HEK293 (cell line): ENCODE measurements at regions not wholly inside any gene's neighbourhood (a gene's known extent, or its start where the extent isn't known, plus 50 kb on each side); places are given as distances from the start of the nearest gene placed in this dataset.

Experiments
- CTCF ChIA-PET: fragments of 350-600 bp; formaldehyde crosslinking; extraction: SDS; loops from one replicate; lab custom pipeline; 2021; ENCODE audit warnings: antibody characterized with exemption; lab: Yijun Ruan, JAX
- POLR2A ChIA-PET: fragments of 300-600 bp; formaldehyde crosslinking; extraction: SDS; loops from one replicate; lab custom pipeline; 2020; ENCODE audit warnings: antibody characterized with exemption, inconsistent platforms; lab: Yijun Ruan, JAX
- H3K27ac ChIP-seq: fragments of 200-500 bp; sonication (Bioruptor generic); 2 replicates; pipeline ENCODE4 v1.5.1; 2014; ENCODE audit warnings: low read depth, low read length, control low read depth, inconsistent platforms; ENCODE audit errors: extremely low read depth
- H3K36me3 ChIP-seq, 2 experiments: fragments of 200-500 bp in 1 of 2; sonication (Bioruptor generic) in 1 of 2; 1 replicate in 1 of 2; 2 replicates in 1 of 2; pipeline ENCODE4 v1.5.1; 2014 to 2017; ENCODE audit warnings: inconsistent platforms in 2 of 2, low read length in 2 of 2; ENCODE audit not compliant: control insufficient read depth in 2 of 2, insufficient read depth in 1 of 2
- H3K4me1 ChIP-seq: fragments of 200-500 bp; sonication (Bioruptor generic); 2 replicates; pipeline ENCODE4 v1.5.1; 2014; ENCODE audit warnings: mild to moderate bottlenecking, low read length, inconsistent platforms; ENCODE audit not compliant: control insufficient read depth, insufficient read depth
- H3K4me3 ChIP-seq: 2 replicates; pipeline ENCODE4 v1.5.1; 2011; ENCODE audit warnings: low read depth, mild to moderate bottlenecking, control low read depth, low read length, moderate library complexity
- H3K9me3 ChIP-seq: fragments of 200-500 bp; sonication (Bioruptor generic); 2 replicates; pipeline ENCODE4 v1.5.1; 2014; ENCODE audit warnings: low read depth, low read length, inconsistent platforms; ENCODE audit not compliant: control insufficient read depth, insufficient read depth
- GLI4 ChIP-seq: fragments of 450-650 bp; formaldehyde crosslinking; IDR thresholded peaks from 2 replicates; pipeline ENCODE4 v1.5.1; 2016; ENCODE audit warnings: missing biosample characterization, missing genetic modification characterization
- KLF17 ChIP-seq: fragments of 450-650 bp; formaldehyde crosslinking; IDR thresholded peaks from 2 replicates; pipeline ENCODE4 v1.5.1; 2016; ENCODE audit warnings: missing biosample characterization, missing genetic modification characterization
- ZEB2 ChIP-seq: fragments of 450-650 bp; formaldehyde crosslinking; IDR thresholded peaks from 2 replicates; pipeline ENCODE4 v1.5.1; 2016; ENCODE audit warnings: missing biosample characterization, missing genetic modification characterization
- ZFP37 ChIP-seq: fragments of 450-650 bp; formaldehyde crosslinking; IDR thresholded peaks from 2 replicates; pipeline ENCODE4 v1.5.1; 2016; ENCODE audit warnings: missing biosample characterization, missing genetic modification characterization
- ZNF121 ChIP-seq: fragments of 450-650 bp; formaldehyde crosslinking; IDR thresholded peaks from 2 replicates; pipeline ENCODE4 v1.5.1; 2016; ENCODE audit warnings: missing biosample characterization, missing genetic modification characterization
- ZNF16 ChIP-seq: fragments of 450-650 bp; formaldehyde crosslinking; IDR thresholded peaks from 2 replicates; pipeline ENCODE4 v1.5.1; 2016; ENCODE audit warnings: low read depth, missing biosample characterization, missing genetic modification characterization
- ZNF169 ChIP-seq: fragments of 450-650 bp; formaldehyde crosslinking; IDR thresholded peaks from 2 replicates; pipeline ENCODE4 v1.5.1; 2016; ENCODE audit warnings: missing biosample characterization, missing genetic modification characterization
- ZNF19 ChIP-seq: fragments of 450-650 bp; formaldehyde crosslinking; IDR thresholded peaks from 2 replicates; pipeline ENCODE4; 2016; ENCODE audit warnings: missing biosample characterization, missing genetic modification characterization, low read depth
- ZNF211 ChIP-seq: fragments of 450-650 bp; formaldehyde crosslinking; IDR thresholded peaks from 2 replicates; pipeline ENCODE4 v1.5.1; 2016; ENCODE audit warnings: low read depth, missing biosample characterization, missing genetic modification characterization
- ZNF280C ChIP-seq: fragments of 450-650 bp; formaldehyde crosslinking; IDR thresholded peaks from 2 replicates; pipeline ENCODE4 v1.5.1; 2016; ENCODE audit warnings: missing biosample characterization, missing genetic modification characterization
- ZNF48 ChIP-seq: fragments of 450-650 bp; formaldehyde crosslinking; IDR thresholded peaks from 2 replicates; pipeline ENCODE4 v1.5.1; 2016; ENCODE audit warnings: missing biosample characterization, missing genetic modification characterization
- ZNF501 ChIP-seq: fragments of 450-650 bp; formaldehyde crosslinking; IDR thresholded peaks from 2 replicates; pipeline ENCODE4 v1.5.1; 2016; ENCODE audit warnings: missing biosample characterization, missing genetic modification characterization
- ZNF544 ChIP-seq: fragments of 450-650 bp; formaldehyde crosslinking; IDR thresholded peaks from 2 replicates; pipeline ENCODE4 v1.5.0; 2017; ENCODE audit warnings: missing biosample characterization, missing genetic modification characterization
- ZNF555 ChIP-seq: fragments of 450-650 bp; formaldehyde crosslinking; conservative IDR thresholded peaks from 2 replicates; pipeline ENCODE4 v1.5.1; 2017; ENCODE audit warnings: missing biosample characterization, mild to moderate bottlenecking, missing genetic modification characterization, inconsistent platforms
- ZNF560 ChIP-seq: fragments of 450-650 bp; formaldehyde crosslinking; IDR thresholded peaks from 2 replicates; pipeline ENCODE4 v1.5.1; 2017; ENCODE audit warnings: missing biosample characterization, missing genetic modification characterization, borderline replicate concordance
- ZNF585B ChIP-seq: fragments of 450-650 bp; formaldehyde crosslinking; IDR thresholded peaks from 2 replicates; pipeline ENCODE4 v1.5.1; 2016; ENCODE audit warnings: missing biosample characterization, missing genetic modification characterization
- ZNF621 ChIP-seq: fragments of 450-650 bp; formaldehyde crosslinking; IDR thresholded peaks from 2 replicates; pipeline ENCODE4 v1.5.1; 2017; ENCODE audit warnings: missing biosample characterization, missing genetic modification characterization
- ZNF626 ChIP-seq: fragments of 450-650 bp; sonication (Bioruptor Pico); formaldehyde crosslinking; IDR thresholded peaks from 2 replicates; pipeline ENCODE4 v1.5.1; 2018; ENCODE audit warnings: missing biosample characterization, missing genetic modification characterization, inconsistent platforms
- ZNF629 ChIP-seq: fragments of 450-650 bp; formaldehyde crosslinking; IDR thresholded peaks from 2 replicates; pipeline ENCODE4 v1.5.1; 2017; ENCODE audit warnings: missing biosample characterization, missing genetic modification characterization
- ZNF664 ChIP-seq: fragments of 450-650 bp; formaldehyde crosslinking; IDR thresholded peaks from 2 replicates; pipeline ENCODE4 v1.5.1; 2016; ENCODE audit warnings: missing biosample characterization, missing genetic modification characterization
- TF ChIP-seq, protein P1 (sequence below): fragments of 450-650 bp; formaldehyde crosslinking; IDR thresholded peaks from 2 replicates; pipeline ENCODE4 v1.5.1; 2016; ENCODE audit warnings: missing biosample characterization, missing genetic modification characterization
- TF ChIP-seq, protein P2 (sequence below): fragments of 450-650 bp; formaldehyde crosslinking; IDR thresholded peaks from 2 replicates; pipeline ENCODE4 v1.5.1; 2016; ENCODE audit warnings: missing biosample characterization, missing genetic modification characterization

- Histone ChIP-seq H3K4me3 (no peak overlapping the region), H3K36me3 (no peaks in the 10 kb centered on the region), H3K4me1 (no peaks in the 10 kb centered on the region), H3K27ac (no peak overlapping the region), H3K9me3 (no peaks in the 10 kb centered on the region)
- POLR2A ChIA-PET: no interaction called here
- TF ChIP-seq ZNF585B (tag by site-specific recombination) (no peak), ZNF19 (tag by site-specific recombination) (no peak), ZNF544 (tag by site-specific recombination) (no peak), ZNF280C (tag by site-specific recombination) (no peak), ZNF48 (tag by site-specific recombination) (no peak), ZNF621 (tag by site-specific recombination) (no peak), ZEB2 (tag by site-specific recombination) (no peak), ZNF664 (tag by site-specific recombination) (no peak), ZNF560 (tag by site-specific recombination) (no peak), ZFP37 (tag by site-specific recombination) (no peak), ZNF121 (no peak), ZNF626 (no peak)
- CTCF ChIA-PET: no interaction called here
Measured at GRCh38 chr4:134955059-134955458, 753.5 kb upstream of the PABPC4L start.

DNA sequence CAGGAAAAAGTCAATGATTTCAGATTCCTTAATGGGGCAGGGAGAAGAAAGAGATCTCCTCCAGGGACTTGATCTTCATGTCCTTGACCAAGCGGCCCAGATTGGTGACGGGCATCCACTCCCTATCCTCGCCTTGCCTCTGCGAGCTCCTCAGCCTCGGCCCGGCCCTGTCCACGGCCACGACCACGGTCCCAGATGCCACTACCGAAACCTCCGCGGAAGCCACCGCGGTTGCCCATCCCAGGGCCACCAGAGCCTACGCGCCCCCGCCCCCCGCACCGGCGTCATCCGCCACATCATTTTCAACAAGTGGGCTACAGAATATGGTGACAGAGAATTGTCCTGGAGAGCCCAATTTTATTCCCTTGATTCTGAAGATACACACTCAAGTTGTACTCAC lies 751.2 kb upstream of the PABPC4L start:
- TF ChIP-seq ZNF555 (tag by site-specific recombination) (no peak), ZNF629 (tag by site-specific recombination) (no peak), GLI4 (tag by site-specific recombination) (no peak), ZNF501 (tag by site-specific recombination) (no peak)
- TF ChIP-seq, protein P1, sequence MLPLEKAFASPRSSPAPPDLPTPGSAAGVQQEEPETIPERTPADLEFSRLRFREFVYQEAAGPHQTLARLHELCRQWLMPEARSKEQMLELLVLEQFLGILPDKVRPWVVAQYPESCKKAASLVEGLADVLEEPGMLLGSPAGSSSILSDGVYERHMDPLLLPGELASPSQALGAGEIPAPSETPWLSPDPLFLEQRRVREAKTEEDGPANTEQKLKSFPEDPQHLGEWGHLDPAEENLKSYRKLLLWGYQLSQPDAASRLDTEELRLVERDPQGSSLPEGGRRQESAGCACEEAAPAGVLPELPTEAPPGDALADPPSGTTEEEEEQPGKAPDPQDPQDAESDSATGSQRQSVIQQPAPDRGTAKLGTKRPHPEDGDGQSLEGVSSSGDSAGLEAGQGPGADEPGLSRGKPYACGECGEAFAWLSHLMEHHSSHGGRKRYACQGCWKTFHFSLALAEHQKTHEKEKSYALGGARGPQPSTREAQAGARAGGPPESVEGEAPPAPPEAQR: no peak
- H3K4me3 ChIP-seq: no peak overlapping the region
- no peaks in the 10 kb centered on the region for H3K9me3 ChIP-seq
- POLR2A ChIA-PET: no interaction called here
- H3K4me1 ChIP-seq: no peaks in the 10 kb centered on the region
- no peak overlapping the region for H3K27ac ChIP-seq
- CTCF ChIA-PET: no interaction called here
- H3K36me3 ChIP-seq: no peaks in the 10 kb centered on the region

DNA sequence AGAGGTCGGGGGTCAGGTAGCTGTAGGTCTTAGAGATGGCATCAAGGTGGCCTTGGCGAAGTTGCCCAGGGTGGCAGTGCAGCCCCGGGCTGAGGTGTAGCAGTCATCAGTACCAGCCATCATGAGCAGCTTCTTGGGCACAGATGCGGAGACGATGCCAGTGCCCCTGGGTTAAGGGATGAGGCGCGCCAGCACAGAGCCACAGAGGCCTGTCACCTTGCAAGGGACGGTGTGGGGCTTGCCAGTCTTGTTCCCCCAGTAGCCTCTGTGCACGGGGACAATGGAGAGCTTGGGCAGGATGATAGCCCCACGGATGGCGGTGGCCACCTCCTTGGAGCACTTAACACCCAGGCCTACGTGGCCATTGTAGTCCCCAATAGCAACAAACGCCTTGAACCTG lies 750.7 kb upstream of the PABPC4L start:
- no peak overlapping the region for H3K27ac ChIP-seq
- no peak for TF ChIP-seq KLF17 (tag by site-specific recombination)
- TF ChIP-seq ZNF211 (tag by site-specific recombination): no peak
- TF ChIP-seq, protein P2, sequence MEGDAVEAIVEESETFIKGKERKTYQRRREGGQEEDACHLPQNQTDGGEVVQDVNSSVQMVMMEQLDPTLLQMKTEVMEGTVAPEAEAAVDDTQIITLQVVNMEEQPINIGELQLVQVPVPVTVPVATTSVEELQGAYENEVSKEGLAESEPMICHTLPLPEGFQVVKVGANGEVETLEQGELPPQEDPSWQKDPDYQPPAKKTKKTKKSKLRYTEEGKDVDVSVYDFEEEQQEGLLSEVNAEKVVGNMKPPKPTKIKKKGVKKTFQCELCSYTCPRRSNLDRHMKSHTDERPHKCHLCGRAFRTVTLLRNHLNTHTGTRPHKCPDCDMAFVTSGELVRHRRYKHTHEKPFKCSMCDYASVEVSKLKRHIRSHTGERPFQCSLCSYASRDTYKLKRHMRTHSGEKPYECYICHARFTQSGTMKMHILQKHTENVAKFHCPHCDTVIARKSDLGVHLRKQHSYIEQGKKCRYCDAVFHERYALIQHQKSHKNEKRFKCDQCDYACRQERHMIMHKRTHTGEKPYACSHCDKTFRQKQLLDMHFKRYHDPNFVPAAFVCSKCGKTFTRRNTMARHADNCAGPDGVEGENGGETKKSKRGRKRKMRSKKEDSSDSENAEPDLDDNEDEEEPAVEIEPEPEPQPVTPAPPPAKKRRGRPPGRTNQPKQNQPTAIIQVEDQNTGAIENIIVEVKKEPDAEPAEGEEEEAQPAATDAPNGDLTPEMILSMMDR: no peak
- TF ChIP-seq ZNF16 (tag by site-specific recombination): no peak
- no peak for TF ChIP-seq ZNF169 (tag by site-specific recombination)
- ChIA-PET POLR2A (no interaction called here), CTCF (no interaction called here)
- H3K36me3 ChIP-seq: no peaks in the 10 kb centered on the region
- H3K4me3 ChIP-seq: no peak overlapping the region
- H3K9me3 ChIP-seq: no peaks in the 10 kb centered on the region
- no peaks in the 10 kb centered on the region for H3K4me1 ChIP-seq
